NCI-H2227 (cell line): ENCODE measurements at regions not wholly inside any gene's neighbourhood (a gene's known extent, or its start where the extent isn't known, plus 50 kb on each side); places are given as distances from the start of the nearest gene placed in this dataset.

Source experiments
- DNase-seq: peaks from one replicate; lab custom pipeline; 2025; ENCODE audit not compliant: unreplicated experiment; lab: John Stamatoyannopoulos, UW

DNA sequence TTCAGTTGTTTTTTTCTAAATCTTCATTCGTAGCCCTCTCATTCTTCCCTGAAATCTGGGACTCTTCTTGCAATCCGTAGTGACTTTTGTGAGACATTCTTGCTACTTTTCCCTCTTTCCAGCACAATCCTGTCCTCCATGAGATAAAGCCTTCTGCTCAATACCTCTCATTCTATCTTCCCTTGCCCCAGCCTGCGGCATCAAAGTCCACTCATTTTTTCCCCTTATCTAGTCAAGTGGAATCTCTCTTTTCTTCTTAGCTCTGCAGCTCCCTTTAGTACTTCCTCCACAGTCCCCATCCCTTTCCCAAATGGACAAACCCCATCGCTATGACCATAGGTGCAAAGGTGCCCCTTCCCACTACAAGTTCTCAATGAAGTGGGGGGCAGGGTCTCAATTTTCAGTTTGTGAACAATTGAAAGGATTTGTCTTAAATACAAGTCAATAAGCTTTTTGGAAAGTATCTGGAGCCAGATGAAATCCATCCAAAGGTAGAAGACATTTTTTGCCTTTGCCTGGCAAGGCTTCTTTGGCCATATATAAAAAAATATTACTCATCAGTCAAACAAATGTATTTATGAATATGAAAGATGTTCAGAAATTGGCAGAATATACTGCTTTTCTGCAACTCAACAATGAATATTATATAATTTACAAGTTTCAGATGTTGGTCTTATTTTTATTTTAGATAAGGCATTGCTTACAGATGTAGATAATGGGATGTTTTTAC lies 179.4 kb downstream of the SNAPC1 start:
- DNase-seq = no peak

DNA sequence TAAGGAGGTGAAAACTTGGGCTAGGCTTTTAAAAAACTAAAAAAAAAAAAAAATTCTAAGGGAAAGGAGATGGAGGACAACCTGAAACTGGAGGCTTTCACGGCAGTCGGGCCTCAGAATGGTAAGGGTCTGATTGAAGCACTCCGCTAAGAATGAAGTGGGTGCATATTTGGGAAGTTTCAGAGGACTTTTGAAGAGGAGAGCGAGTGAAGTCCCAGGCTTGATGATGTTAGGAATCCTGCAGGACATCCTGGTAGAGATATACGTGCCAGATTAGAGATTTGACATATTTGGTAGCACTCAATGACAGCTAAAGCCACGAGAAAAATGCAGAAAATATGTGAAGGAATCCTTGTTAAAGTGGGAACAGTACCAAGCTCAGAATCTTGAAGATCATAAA lies 186.2 kb downstream of the SNAPC1 start:
- no peak for DNase-seq

DNA sequence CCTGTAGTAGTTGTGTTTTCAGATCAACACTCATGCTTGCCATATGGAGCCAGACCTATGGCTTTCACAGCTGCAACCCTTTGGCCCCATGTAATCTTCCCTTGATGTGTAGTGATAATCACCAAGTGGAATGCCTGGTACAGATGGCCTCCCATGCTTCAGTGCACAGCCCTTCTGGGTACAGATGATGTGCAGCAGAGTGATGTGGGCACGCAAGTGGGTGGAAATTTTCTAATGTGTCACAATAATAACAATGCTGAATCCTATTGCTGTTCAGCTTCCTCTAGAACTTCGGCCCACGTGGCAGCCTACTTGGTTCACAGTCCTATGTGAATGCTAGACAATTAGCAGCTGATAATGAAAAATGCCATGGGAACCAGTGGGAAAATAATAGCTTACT lies 188.1 kb downstream of the SNAPC1 start:
- DNase-seq = peak; percentile 50

DNA sequence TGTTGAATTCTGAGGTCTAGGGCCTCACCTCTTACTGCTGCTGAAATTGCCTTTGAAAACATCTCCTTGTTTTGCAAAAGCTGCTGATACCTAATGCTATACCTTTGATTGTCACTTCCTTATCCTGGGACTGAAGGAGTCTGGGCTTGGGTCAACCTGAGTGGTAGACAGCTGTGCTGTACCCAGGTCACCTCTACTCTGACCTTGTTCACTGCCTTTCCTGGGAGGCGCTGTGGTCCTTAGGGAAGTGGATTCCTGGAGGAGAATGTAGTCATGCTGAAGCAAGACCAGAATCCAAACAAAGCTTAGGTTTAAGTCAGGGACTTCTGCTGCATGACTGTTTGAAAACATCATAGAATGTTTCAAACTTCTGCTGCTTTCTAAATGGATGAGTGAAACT lies 191.4 kb downstream of the SNAPC1 start:
- no peak for DNase-seq

DNA sequence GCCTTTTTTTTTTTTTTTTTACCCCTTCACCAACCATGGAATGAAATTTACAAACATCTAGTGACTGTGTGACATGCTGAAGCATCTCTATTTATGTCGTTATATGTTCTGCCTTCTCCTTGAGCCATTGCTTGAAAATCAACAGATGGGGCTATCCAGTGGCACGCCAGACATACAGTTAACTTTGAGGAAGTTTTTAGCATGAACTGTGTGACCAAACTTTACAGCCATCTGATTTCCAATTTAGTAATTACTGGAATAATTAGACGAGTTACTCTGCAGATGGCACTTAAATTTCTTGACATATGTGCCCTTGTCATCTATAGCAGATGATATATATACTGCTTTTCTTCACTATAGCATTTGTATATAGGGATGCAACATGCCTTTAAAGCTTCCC lies 192.1 kb downstream of the SNAPC1 start:
- DNase-seq = no peak

DNA sequence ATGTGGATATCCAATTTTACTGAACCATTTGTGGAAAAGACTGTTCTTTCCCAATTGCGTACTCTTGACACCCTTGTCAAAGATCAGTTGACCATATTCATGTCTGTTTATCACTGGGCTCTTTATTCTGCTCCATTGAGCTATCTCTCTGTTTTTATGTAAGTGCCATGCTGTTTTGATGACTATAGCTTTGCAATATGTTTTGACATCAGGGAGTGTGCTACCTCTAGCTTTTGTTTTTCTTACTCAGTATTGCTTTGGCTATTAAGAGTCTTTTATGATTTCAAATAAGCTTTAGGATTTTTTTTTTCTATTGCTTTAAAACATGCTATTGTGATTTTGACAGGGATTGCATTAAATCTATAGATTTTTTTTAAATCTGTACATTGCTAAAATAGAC lies 194.3 kb downstream of the SNAPC1 start:
- no peak for DNase-seq

DNA sequence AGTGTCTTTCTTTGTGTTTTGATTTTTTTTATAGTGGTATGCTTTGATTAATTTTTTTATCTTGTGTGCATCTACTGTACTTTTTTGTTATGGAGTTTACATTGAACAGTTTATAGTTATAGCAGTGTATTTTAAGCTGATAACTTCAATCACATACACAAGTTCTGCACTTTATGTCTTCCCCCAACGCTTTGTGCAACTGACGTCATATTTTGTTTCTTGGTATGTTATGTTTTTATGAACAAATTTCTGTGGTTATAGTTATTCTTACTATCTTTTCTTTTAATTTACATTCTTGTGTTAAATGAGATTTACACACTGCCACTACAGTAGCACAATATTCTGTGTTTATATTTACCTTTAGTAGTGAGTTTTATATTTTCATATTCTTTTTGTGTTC lies 197.1 kb downstream of the SNAPC1 start:
- no peak for DNase-seq

DNA sequence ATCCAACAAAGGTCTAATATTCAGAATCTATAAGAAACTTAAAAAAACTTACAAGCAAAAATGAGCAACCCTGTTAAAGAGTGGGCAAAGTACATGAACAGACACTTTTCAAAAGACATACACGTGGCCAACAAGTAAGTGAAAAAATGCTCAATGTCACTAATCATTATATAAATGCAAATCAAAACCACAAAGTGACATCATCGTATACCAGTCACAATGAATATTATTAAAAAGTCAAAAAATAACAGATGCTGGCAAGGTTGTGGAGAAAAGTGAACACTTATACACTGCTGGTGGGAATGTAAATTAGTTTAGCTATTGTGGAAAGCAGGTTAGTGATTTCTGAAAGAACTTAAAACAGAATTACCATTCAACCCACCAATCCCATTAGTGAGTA lies 199.1 kb downstream of the SNAPC1 start:
- no peak for DNase-seq

DNA sequence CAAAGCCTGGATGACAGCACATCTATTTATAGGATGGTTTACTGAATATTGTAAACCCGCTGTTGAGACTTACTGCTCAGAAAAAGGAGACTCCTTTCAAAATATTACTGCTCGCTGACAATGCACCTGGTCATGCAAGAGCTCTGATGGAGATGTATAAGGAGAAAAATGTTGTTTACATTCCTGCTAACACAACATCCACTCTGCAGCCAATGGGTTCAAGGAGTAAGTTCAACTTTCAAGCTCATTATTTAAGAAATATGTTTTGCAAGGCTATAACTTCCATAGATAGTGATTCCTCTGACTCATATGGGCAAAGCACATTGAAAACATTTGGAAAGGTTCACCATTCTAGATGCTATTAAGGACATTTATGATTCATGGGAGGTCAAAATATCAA lies 201.7 kb downstream of the SNAPC1 start:
- DNase-seq = no peak

DNA sequence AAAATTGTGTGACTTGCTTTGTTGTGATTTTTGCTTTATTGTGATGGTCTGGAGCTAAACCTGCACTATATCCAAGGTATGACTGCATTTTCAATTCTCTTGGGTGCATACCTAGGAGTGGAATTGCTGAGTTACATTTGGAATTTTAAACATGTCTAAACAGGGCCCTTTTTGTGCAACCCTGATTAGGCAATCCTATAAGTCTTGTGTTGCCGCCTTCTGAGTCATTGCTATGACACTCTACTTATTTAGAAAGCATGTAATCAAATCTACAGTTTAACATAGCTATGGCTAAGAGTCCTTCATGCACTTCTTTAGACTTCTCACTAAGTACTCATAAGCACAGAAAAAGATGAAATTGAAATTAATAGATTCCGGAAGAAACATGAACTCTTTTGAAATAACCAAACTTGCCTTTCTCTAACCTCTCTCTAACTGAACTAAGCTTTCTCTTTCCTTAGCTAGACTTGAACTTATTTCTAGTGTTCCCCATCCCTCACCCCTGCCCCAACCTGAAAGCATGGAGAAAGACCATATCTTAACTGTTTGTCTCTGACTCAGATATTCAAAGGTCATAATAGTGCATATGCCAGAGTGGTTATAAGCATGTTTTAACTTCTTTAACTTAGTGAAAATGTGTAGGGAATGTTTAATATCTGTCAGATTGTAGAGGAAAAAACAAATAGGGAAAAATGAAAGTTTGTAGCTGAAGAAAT lies 203.0 kb downstream of the SNAPC1 start:
- no peak for DNase-seq

DNA sequence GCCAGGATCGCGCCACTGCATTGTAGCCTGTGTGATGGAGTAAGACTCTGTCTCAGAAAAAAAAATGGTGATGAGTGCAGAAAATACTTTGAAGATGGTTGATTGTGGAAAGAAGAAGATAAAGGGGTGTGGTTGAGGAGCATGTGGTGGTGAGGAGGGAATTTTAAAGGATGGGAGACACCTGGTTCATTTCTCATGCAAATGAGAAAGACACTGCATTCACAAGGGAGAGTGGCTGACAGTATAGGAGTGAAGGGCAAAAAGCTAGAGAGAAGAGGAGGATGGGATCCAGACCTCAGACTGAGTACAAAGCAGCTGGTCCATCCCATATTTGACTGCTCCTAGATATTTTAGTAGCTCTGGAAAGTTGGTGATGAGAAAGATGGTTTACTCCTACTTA lies 206.0 kb downstream of the SNAPC1 start:
- DNase-seq = no peak

DNA sequence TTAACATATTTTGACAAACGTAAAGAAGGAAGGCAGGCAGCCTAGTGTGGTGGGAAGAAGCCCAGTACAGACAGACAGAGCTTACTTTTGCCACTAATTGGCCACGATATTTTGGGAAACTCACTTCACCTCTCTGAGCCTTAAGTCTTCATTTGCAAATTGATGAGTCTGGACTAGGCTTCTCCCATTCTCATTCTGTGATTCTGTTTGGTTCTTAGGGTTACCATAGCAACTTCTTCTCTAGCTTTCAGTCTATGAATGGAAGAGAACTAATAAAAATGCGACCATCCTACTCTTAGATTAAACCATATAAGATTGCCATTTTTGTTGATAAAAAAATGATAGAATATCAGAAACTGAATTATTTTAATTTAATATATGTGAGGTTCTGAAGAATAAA lies 210.5 kb downstream of the SNAPC1 start:
- peak; percentile 7 for DNase-seq

DNA sequence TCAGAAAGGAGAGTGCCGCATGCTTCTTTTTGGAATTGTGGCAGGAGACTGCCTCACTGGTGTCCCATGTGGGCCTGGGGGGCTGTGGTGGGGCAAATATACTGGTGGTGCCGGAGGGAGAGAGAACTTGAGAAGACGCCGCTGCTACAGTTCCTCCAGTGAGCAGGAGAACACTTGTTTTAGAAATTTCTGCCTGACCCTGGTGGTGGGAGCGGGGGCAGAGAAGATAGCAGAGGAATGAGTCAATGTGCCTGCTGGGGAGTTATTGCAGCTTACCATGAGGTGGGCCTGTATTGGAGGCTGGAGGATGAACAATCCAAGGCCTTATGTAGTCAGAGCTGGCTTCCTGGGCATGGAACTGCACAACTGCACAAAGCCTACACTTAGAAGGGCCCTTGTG lies 211.8 kb downstream of the SNAPC1 start:
- DNase-seq = no peak

DNA sequence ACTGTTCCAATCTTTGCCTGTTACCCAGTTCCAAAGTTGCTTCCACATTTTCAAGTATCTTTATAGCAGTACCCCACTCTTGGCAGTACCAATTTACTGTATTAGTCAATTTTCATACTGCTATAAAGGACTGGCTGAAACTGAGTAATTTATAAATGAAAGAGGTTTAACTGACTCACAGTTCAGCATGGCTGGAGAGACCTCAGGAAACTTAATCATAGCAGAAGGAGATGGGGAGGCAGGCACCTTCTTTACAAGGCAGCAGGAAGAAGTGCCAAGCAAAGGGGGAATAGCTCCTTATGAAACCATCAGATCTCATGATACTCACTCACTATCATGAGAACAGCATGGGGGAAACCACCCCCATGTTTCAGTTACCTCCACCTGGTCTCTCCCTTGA lies 215.0 kb downstream of the SNAPC1 start:
- DNase-seq = no peak

DNA sequence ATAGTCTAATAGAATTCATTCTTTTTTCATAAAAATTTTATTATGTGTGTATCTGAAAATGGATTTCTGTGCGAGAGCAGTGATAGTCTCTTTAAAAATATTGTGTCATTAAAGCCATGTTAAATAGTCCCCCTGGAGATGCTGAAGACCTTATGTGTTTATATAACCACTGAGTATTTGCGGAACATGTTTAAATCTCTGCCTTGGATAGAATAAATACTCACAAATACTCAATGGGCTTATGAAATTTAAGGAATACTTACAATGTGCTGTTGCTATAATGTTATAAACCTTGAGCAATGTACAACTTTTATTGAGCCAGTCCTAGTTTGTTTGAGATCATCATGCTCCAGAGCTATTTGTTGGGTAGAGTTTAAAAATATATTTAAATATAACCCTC lies 226.0 kb downstream of the SNAPC1 start:
- DNase-seq = no peak

DNA sequence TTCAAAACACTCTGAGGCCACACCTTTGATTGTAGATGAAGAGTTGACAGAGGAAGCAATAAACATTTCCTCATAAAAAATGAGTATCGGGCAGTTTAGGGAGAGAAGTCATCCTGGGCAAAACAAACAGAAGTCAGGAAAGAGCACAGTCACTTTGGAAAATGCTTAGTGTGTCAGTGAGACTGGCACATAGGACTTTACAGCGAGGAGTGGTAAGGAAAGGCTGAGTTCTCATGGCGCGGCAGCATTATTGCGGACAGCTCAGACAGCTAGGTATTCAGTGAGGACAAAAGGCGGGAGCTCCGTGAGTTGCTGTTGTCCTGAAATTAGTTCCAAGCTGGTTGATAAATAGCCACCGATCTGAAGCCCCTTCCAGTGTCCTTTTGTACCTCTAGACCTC lies 229.9 kb downstream of the SNAPC1 start:
- DNase-seq = peak; percentile 14

DNA sequence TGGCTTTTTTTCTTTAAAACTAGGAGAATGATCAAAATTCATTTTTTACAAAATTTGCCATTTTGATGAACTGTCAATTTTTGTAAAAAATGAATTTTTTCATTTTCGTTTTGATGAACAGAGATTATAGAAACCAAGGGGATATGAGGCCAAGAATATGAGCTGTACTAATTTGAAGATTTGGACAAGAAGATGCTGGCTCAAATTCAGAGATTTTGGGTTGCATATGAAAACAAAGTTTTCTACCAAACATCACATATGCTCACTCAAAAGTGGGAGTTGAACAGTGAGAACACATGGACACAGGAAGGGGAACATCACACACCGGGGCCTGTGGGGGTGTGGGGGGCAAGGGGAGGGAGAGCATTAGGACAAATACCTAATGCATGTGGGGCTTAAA lies 230.7 kb downstream of the SNAPC1 start:
- no peak for DNase-seq

DNA sequence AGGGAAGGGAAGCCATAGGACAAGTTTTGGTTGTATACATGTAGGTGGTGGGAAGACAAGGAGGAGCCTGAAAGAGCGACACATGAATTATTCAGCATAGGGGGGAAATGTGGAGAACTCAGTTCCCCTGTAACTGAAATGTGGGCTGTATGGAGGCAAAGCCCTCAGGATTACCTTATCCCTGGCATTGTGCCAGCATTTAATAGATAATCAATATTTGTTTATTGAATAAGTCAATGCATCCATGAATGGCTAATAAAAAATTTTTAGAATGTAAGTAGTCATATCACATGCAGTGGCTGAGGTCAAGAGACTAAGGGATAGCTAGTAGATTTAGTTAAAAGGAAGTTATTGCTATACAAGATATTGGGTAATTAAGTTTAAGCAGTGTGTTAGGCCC lies 232.4 kb downstream of the SNAPC1 start:
- DNase-seq = no peak

DNA sequence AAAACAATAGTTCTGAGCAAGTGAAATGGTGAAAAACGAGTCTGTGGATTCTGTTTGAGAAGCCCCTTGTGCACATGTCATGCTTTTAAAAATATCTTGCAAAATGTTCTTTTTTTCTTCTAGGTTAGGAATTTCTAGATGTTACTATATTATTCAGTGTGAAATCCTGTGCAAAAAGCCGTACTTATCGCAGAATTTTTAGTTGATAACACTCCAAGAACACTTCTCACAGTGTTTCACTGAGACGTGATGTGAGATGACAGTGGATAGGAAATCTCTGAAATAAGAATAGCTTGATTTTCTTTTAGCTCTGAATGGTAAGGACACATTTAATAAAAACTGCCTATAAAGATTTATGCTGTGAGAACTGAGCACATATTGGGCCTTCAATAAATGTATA lies 234.5 kb downstream of the SNAPC1 start:
- no peak for DNase-seq

DNA sequence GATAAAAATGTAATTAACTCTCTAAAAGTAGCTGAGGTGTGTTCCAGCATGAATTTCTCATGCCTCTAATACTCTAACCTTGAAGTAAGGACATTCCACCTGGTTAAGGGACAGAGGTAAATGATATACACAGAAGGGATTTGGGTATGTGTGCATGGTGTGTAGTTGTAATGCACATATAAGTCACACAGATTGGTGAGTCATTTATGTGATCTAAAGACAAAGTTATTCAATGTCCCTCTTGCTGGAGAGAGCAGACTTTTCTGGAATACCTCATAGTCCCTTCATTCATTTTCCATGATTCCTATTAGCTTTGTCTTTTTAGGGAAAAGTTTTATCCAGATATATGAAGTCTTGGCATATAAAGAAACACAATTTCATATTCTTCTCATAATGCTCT lies 234.9 kb downstream of the SNAPC1 start:
- no peak for DNase-seq

DNA sequence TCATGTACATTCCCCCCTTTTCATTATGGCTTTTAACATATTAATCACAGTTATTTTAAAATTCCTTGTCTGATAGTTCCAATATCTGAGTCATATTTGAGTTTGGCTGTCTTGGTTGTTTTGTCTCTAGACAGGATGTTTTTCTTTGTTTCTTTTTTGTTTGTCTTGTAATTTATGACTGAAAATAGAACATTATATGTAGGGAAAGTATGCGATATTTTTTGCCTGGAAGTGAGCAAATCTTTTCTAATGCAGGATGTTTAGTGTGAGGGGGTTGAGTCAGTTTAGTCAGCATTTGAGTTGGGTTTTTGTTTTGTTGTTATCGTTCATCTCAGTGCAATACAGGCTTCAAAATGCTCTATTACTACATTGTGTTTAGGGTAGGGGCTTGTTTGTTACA lies 239.7 kb downstream of the SNAPC1 start:
- DNase-seq = no peak

DNA sequence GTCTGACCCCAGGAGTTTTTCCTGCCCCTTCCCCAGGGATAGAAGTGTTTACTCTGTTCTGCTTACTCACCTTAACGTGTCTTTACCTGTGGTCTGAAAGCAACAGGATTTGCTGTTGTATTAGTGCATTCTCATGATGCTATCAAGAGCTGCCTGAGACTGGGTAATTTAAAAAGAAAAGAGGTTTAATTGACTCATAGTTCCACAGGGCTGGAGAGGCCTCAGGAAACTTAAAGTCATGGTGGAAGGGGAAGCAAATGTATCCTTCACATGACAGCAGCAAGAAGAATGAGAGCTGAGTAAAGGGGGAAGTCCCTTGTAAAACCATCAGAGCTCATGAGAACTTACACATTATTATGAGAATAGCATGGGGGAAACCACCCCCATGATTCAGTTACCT lies 240.4 kb downstream of the SNAPC1 start:
- no peak for DNase-seq

DNA sequence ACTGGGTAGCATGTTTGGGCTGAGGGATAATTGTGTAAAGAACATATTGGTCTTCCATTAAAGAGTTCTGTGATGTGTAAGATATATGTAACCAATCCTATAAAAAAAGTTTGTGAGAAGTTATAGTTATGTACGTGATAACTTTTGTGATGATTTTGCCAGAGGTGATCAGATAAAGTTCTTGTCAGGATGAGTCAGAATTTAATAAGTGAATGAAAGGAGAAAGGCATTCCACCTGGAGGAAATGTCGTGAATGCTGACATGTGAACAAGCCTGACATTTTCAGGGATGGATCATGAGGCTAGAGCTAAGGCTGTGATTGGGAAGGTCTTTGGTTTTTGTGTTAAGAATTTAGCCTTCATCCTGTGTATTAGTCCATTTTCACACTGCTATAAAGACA lies 241.5 kb downstream of the SNAPC1 start:
- DNase-seq = no peak
